ENCODE measurements at regions not wholly inside any gene's neighbourhood (a gene's known extent, or its start where the extent isn't known, plus 50 kb on each side); places are given as distances from the start of the nearest gene placed in this dataset.

- peak overlapping the region; percentile 49 for H3K27ac ChIP-seq (ENCODE audit: low read depth, low read length)
- Mint-ChIP-seq H3K27ac (ENCODE audit: unreplicated experiment) (peak overlapping the region; percentile 95), H3K27me3 (ENCODE audit: low read depth, unreplicated experiment) (no peaks in the 10 kb centered on the region), H3K9me3 (ENCODE audit: unreplicated experiment) (no peaks in the 10 kb centered on the region), H3K36me3 (ENCODE audit: low read depth, unreplicated experiment) (no peaks in the 10 kb centered on the region), H3K4me3 (ENCODE audit: unreplicated experiment) (no peak overlapping the region), H3K4me1 (ENCODE audit: low read depth, unreplicated experiment) (peaks cover 10% of the 10 kb centered on the region)
- peak overlapping the region; percentile 43 for H3K9ac ChIP-seq (ENCODE audit: low read length)
- H2AFZ ChIP-seq (ENCODE audit: low read depth, low read length), result peak overlapping the region; percentile 43
- H3K27me3 ChIP-seq (ENCODE audit: insufficient read depth, low read length), result no peaks in the 10 kb centered on the region
- DNase-seq (ENCODE audit: low read depth) (peak; percentile 72), FAIRE-seq (no peak)
- TF ChIP-seq CTCF (IDR thresholded peaks at IDR 0.05; ENCODE audit: insufficient read depth, low read depth, low read length) (no peak), EZH2 (IDR thresholded peaks at IDR 0.05; ENCODE audit: insufficient read depth, low read length) (no peak)
- no peaks in the 10 kb centered on the region for H4K20me1 ChIP-seq (ENCODE audit: insufficient read depth, low read length)
- H3K9me3 ChIP-seq (ENCODE audit: insufficient read depth, low read depth, low read length), result peaks cover 2% of the 10 kb centered on the region
- no peak overlapping the region for H3K4me3 ChIP-seq (ENCODE audit: insufficient read depth, low read depth, low read length)
- peaks cover 9% of the 10 kb centered on the region for H3K4me1 ChIP-seq (ENCODE audit: insufficient read depth, low read length)
- no peaks in the 10 kb centered on the region for H3K79me2 ChIP-seq (ENCODE audit: insufficient read depth, low read length)
- no peaks in the 10 kb centered on the region for H3K36me3 ChIP-seq (ENCODE audit: insufficient read depth, low read length)
- no peak overlapping the region for H3K4me2 ChIP-seq (ENCODE audit: low read length)
Measured at GRCh38 chr13:73158851-73159250, 100.0 kb downstream of the KLF5 start.

- no peak for TF ChIP-seq EZH2 (IDR thresholded peaks at IDR 0.05; ENCODE audit: insufficient read depth, low read length)
- TF ChIP-seq CTCF (IDR thresholded peaks at IDR 0.05; ENCODE audit: insufficient read depth, low read depth, low read length), result no peak
- H3K4me1 ChIP-seq (ENCODE audit: insufficient read depth, low read length), result peaks cover 9% of the 10 kb centered on the region
- no peak overlapping the region for H3K9ac ChIP-seq (ENCODE audit: low read length)
- no peaks in the 10 kb centered on the region for H3K79me2 ChIP-seq (ENCODE audit: insufficient read depth, low read length)
- no peaks in the 10 kb centered on the region for H3K36me3 ChIP-seq (ENCODE audit: insufficient read depth, low read length)
- H3K36me3 Mint-ChIP-seq (ENCODE audit: low read depth, unreplicated experiment), result no peaks in the 10 kb centered on the region
- no peaks in the 10 kb centered on the region for H3K27me3 ChIP-seq (ENCODE audit: insufficient read depth, low read length)
- H2AFZ ChIP-seq (ENCODE audit: low read depth, low read length), result no peak overlapping the region
- peaks cover 2% of the 10 kb centered on the region for H3K9me3 ChIP-seq (ENCODE audit: insufficient read depth, low read depth, low read length)
- no peak overlapping the region for H3K27ac ChIP-seq (ENCODE audit: low read depth, low read length)
- no peak overlapping the region for H3K4me2 ChIP-seq (ENCODE audit: low read length)
- H4K20me1 ChIP-seq (ENCODE audit: insufficient read depth, low read length), result no peaks in the 10 kb centered on the region
- peak overlapping the region; percentile 14 for H3K27ac Mint-ChIP-seq (ENCODE audit: unreplicated experiment)
- no peak overlapping the region for H3K4me3 ChIP-seq (ENCODE audit: insufficient read depth, low read depth, low read length)
- FAIRE-seq (no peak), DNase-seq (ENCODE audit: low read depth) (no peak)
- H3K4me3 Mint-ChIP-seq (ENCODE audit: unreplicated experiment), result no peak overlapping the region
- H3K9me3 Mint-ChIP-seq (ENCODE audit: unreplicated experiment), result no peaks in the 10 kb centered on the region
- peaks cover 5% of the 10 kb centered on the region for H3K4me1 Mint-ChIP-seq (ENCODE audit: low read depth, unreplicated experiment)
- no peaks in the 10 kb centered on the region for H3K27me3 Mint-ChIP-seq (ENCODE audit: low read depth, unreplicated experiment)
Measured at GRCh38 chr13:73157031-73157430, 98.2 kb downstream of the KLF5 start.

- Histone ChIP-seq H3K9ac (ENCODE audit: low read length) (no peak overlapping the region), H3K27ac (ENCODE audit: low read depth, low read length) (no peak overlapping the region), H3K79me2 (ENCODE audit: insufficient read depth, low read length) (no peaks in the 10 kb centered on the region), H3K4me3 (ENCODE audit: insufficient read depth, low read depth, low read length) (no peak overlapping the region), H3K27me3 (ENCODE audit: insufficient read depth, low read length) (no peaks in the 10 kb centered on the region), H3K4me1 (ENCODE audit: insufficient read depth, low read length) (no peaks in the 10 kb centered on the region), H3K36me3 (ENCODE audit: insufficient read depth, low read length) (no peaks in the 10 kb centered on the region), H3K9me3 (ENCODE audit: insufficient read depth, low read depth, low read length) (no peaks in the 10 kb centered on the region), H4K20me1 (ENCODE audit: insufficient read depth, low read length) (no peaks in the 10 kb centered on the region), H2AFZ (ENCODE audit: low read depth, low read length) (no peak overlapping the region), H3K4me2 (ENCODE audit: low read length) (no peak overlapping the region)
- Mint-ChIP-seq H3K27me3 (ENCODE audit: low read depth, unreplicated experiment) (no peaks in the 10 kb centered on the region), H3K9me3 (ENCODE audit: unreplicated experiment) (peaks cover 4% of the 10 kb centered on the region), H3K36me3 (ENCODE audit: low read depth, unreplicated experiment) (no peaks in the 10 kb centered on the region), H3K4me1 (ENCODE audit: low read depth, unreplicated experiment) (peaks cover 8% of the 10 kb centered on the region), H3K27ac (ENCODE audit: unreplicated experiment) (no peak overlapping the region), H3K4me3 (ENCODE audit: unreplicated experiment) (no peak overlapping the region)
- DNase-seq (ENCODE audit: low read depth) (no peak), FAIRE-seq (no peak)
- TF ChIP-seq CTCF (IDR thresholded peaks at IDR 0.05; ENCODE audit: insufficient read depth, low read depth, low read length) (no peak), EZH2 (IDR thresholded peaks at IDR 0.05; ENCODE audit: insufficient read depth, low read length) (no peak)
Measured at GRCh38 chr13:73146707-73147106, 87.9 kb downstream of the KLF5 start.
